GM18861 (cell line): ENCODE measurements at regions not wholly inside any gene's neighbourhood (a gene's known extent, or its start where the extent isn't known, plus 50 kb on each side); places are given as distances from the start of the nearest gene placed in this dataset.

Experiments
- ATAC-seq: cut with Tn5 transposase; IDR thresholded peaks from one replicate; pipeline ENCODE4 v1.9.1; 2021; ENCODE audit not compliant: unreplicated experiment

- ATAC-seq = no peak
Observed at GRCh38 chr14:86882818-86883217, 1110.2 kb downstream of the GALC start.

- no peak for ATAC-seq
Observed at GRCh38 chr14:86865934-86866333, 1127.0 kb downstream of the GALC start.

GRCh38 chr14:86858591-86858990 lies 1134.4 kb downstream of the GALC start:
- no peak for ATAC-seq

GRCh38 chr14:86858031-86858430 lies 1135.0 kb downstream of the GALC start:
- no peak for ATAC-seq

GRCh38 chr14:86852530-86852929 lies 1140.5 kb downstream of the GALC start:
- no peak for ATAC-seq

GRCh38 chr14:86847140-86847539 lies 1145.8 kb downstream of the GALC start:
- ATAC-seq = no peak

- ATAC-seq = peak; percentile 68
Observed at GRCh38 chr14:86838363-86838762, 1154.6 kb downstream of the GALC start.

GRCh38 chr14:86826661-86827060 lies 1166.3 kb downstream of the GALC start:
- ATAC-seq = no peak

GRCh38 chr14:86824167-86824566 lies 1168.8 kb downstream of the GALC start:
- no peak for ATAC-seq

- ATAC-seq = no peak
Observed at GRCh38 chr14:86823581-86823980, 1169.4 kb downstream of the GALC start.

GRCh38 chr14:86815341-86815740 lies 1177.6 kb downstream of the GALC start:
- no peak for ATAC-seq

GRCh38 chr14:86802726-86803125 lies 1190.3 kb downstream of the GALC start:
- no peak for ATAC-seq

GRCh38 chr14:86799244-86799647 lies 1193.7 kb downstream of the GALC start:
- ATAC-seq = no peak

- ATAC-seq = no peak
Observed at GRCh38 chr14:86798330-86798729, 1194.7 kb downstream of the GALC start.

- no peak for ATAC-seq
Observed at GRCh38 chr14:86797075-86797351, 1196.0 kb downstream of the GALC start.

GRCh38 chr14:86796221-86797074 lies 1196.5 kb downstream of the GALC start:
- ATAC-seq = no peak

GRCh38 chr14:86794689-86795088 lies 1198.3 kb downstream of the GALC start:
- no peak for ATAC-seq

GRCh38 chr14:86790408-86791364 lies 1202.3 kb downstream of the GALC start:
- ATAC-seq = no peak

- no peak for ATAC-seq
Observed at GRCh38 chr14:86788224-86788623, 1204.8 kb downstream of the GALC start.

- ATAC-seq = no peak
Observed at GRCh38 chr14:86787717-86788116, 1205.3 kb downstream of the GALC start.

GRCh38 chr14:86782092-86782580 lies 1210.8 kb downstream of the GALC start:
- no peak for ATAC-seq
